ENCODE measurements at regions not wholly inside any gene's neighbourhood (a gene's known extent, or its start where the extent isn't known, plus 50 kb on each side); places are given as distances from the start of the nearest gene placed in this dataset.

- H3K36me3 Mint-ChIP-seq (ENCODE audit: low read depth), result no peaks in the 10 kb centered on the region
- intact Hi-C loops (cut with DNase I, micrococcal nuclease), result no loop called here
- H3K27ac Mint-ChIP-seq, result no peak overlapping the region
- H3K9me3 Mint-ChIP-seq (ENCODE audit: low read depth), result no peaks in the 10 kb centered on the region
- POLR2A ChIA-PET, result no interaction called here
- CTCF ChIA-PET, result interaction anchor here (0.9 kb wide), 1 partner anchor 21 kb away, joined by 3 read pairs; no protein-coding TSS in a partner anchor
- ATAC-seq (no peak), DNase-seq (no peak)
- H3K4me1 Mint-ChIP-seq, result no peaks in the 10 kb centered on the region
- H3K4me3 Mint-ChIP-seq, result no peak overlapping the region
- H3K27me3 Mint-ChIP-seq, result peaks cover 12% of the 10 kb centered on the region
Observed at GRCh38 chr6:132063204-132063603, 112.0 kb upstream of the CCN2 start.

GRCh38 chr6:132062626-132063025 lies 111.5 kb upstream of the CCN2 start:
- H3K9me3 Mint-ChIP-seq (ENCODE audit: low read depth), result no peaks in the 10 kb centered on the region
- ChIA-PET POLR2A (no interaction called here), CTCF (interaction anchor here (0.9 kb wide), 1 partner anchor 20 kb away, joined by 3 read pairs; no protein-coding TSS in a partner anchor)

GRCh38 chr6:132061381-132061780 lies 110.2 kb upstream of the CCN2 start:
- CTCF ChIA-PET, result no interaction called here
- no peak for ATAC-seq
- no peak for DNase-seq
- Mint-ChIP-seq H3K27ac (no peak overlapping the region), H3K36me3 (ENCODE audit: low read depth) (no peaks in the 10 kb centered on the region), H3K4me1 (no peaks in the 10 kb centered on the region), H3K4me3 (no peak overlapping the region), H3K27me3 (peaks cover 12% of the 10 kb centered on the region), H3K9me3 (ENCODE audit: low read depth) (no peaks in the 10 kb centered on the region)
- POLR2A ChIA-PET, result no interaction called here
- intact Hi-C loops (cut with DNase I, micrococcal nuclease), result no loop called here

More at GRCh38 chr6:132062626-132063025, 111.5 kb upstream of the CCN2 start:
- ATAC-seq (no peak), DNase-seq (no peak)
- Mint-ChIP-seq H3K36me3 (ENCODE audit: low read depth) (no peaks in the 10 kb centered on the region), H3K4me1 (no peaks in the 10 kb centered on the region), H3K27me3 (peaks cover 12% of the 10 kb centered on the region), H3K4me3 (no peak overlapping the region), H3K27ac (no peak overlapping the region)
- intact Hi-C loops (cut with DNase I, micrococcal nuclease), result no loop called here

GRCh38 chr6:132060591-132060990 lies 109.4 kb upstream of the CCN2 start:
- Mint-ChIP-seq H3K27ac (no peak overlapping the region), H3K27me3 (peaks cover 8% of the 10 kb centered on the region), H3K4me3 (no peak overlapping the region), H3K36me3 (ENCODE audit: low read depth) (no peaks in the 10 kb centered on the region), H3K4me1 (no peaks in the 10 kb centered on the region), H3K9me3 (ENCODE audit: low read depth) (no peaks in the 10 kb centered on the region)
- ChIA-PET CTCF (interaction anchor here (0.5 kb wide), 1 partner anchor 10 kb away, joined by 3 read pairs; no protein-coding TSS in a partner anchor), POLR2A (no interaction called here)
- intact Hi-C loops (cut with DNase I, micrococcal nuclease), result no loop called here
- DNase-seq (no peak), ATAC-seq (no peak)

GRCh38 chr6:132058975-132059374 lies 107.8 kb upstream of the CCN2 start:
- peaks cover 6% of the 10 kb centered on the region for H3K27me3 Mint-ChIP-seq
- no peaks in the 10 kb centered on the region for H3K36me3 Mint-ChIP-seq (ENCODE audit: low read depth)
- intact Hi-C loops (cut with DNase I, micrococcal nuclease), result no loop called here
- no peak for ATAC-seq
- H3K9me3 Mint-ChIP-seq (ENCODE audit: low read depth), result no peaks in the 10 kb centered on the region
- H3K27ac Mint-ChIP-seq, result no peak overlapping the region
- H3K4me1 Mint-ChIP-seq, result no peaks in the 10 kb centered on the region
- H3K4me3 Mint-ChIP-seq, result no peak overlapping the region
- DNase-seq, result no peak
- ChIA-PET CTCF (no interaction called here), POLR2A (no interaction called here)

- intact Hi-C loops (cut with DNase I, micrococcal nuclease), result no loop called here
- no peaks in the 10 kb centered on the region for H3K9me3 Mint-ChIP-seq (ENCODE audit: low read depth)
- no peak for DNase-seq
- no peaks in the 10 kb centered on the region for H3K36me3 Mint-ChIP-seq (ENCODE audit: low read depth)
- H3K4me1 Mint-ChIP-seq, result no peaks in the 10 kb centered on the region
- no peaks in the 10 kb centered on the region for H3K27me3 Mint-ChIP-seq
- POLR2A ChIA-PET, result no interaction called here
- H3K4me3 Mint-ChIP-seq, result no peak overlapping the region
- CTCF ChIA-PET, result no interaction called here
- ATAC-seq, result no peak
- no peak overlapping the region for H3K27ac Mint-ChIP-seq
Observed at GRCh38 chr6:132054525-132054924, 103.4 kb upstream of the CCN2 start.

- Mint-ChIP-seq H3K4me3 (no peak overlapping the region), H3K9me3 (ENCODE audit: low read depth) (no peaks in the 10 kb centered on the region), H3K27me3 (no peaks in the 10 kb centered on the region), H3K27ac (no peak overlapping the region), H3K36me3 (ENCODE audit: low read depth) (no peaks in the 10 kb centered on the region), H3K4me1 (no peaks in the 10 kb centered on the region)
- DNase-seq (no peak), ATAC-seq (no peak)
- POLR2A ChIA-PET, result no interaction called here
- intact Hi-C loops (cut with DNase I, micrococcal nuclease), result no loop called here
- CTCF ChIA-PET, result no interaction called here
Observed at GRCh38 chr6:132053511-132053910, 102.3 kb upstream of the CCN2 start.

- intact Hi-C loops (cut with DNase I, micrococcal nuclease), result no loop called here
- Mint-ChIP-seq H3K36me3 (ENCODE audit: low read depth) (no peaks in the 10 kb centered on the region), H3K4me3 (no peak overlapping the region), H3K27ac (no peak overlapping the region), H3K9me3 (ENCODE audit: low read depth) (no peaks in the 10 kb centered on the region), H3K27me3 (peaks cover 3% of the 10 kb centered on the region), H3K4me1 (no peaks in the 10 kb centered on the region)
- ChIA-PET CTCF (no interaction called here), POLR2A (no interaction called here)
- no peak for ATAC-seq
- no peak for DNase-seq
Observed at GRCh38 chr6:132052096-132052495, 100.9 kb upstream of the CCN2 start.

GRCh38 chr6:132045877-132046276 lies 94.7 kb upstream of the CCN2 start:
- H3K4me1 Mint-ChIP-seq, result no peaks in the 10 kb centered on the region
- no peak for DNase-seq
- no peak overlapping the region for H3K4me3 Mint-ChIP-seq
- no peak overlapping the region for H3K27ac Mint-ChIP-seq
- no peaks in the 10 kb centered on the region for H3K36me3 Mint-ChIP-seq (ENCODE audit: low read depth)
- ChIA-PET CTCF (no interaction called here), POLR2A (no interaction called here)
- H3K27me3 Mint-ChIP-seq, result peaks cover 5% of the 10 kb centered on the region
- no peaks in the 10 kb centered on the region for H3K9me3 Mint-ChIP-seq (ENCODE audit: low read depth)
- intact Hi-C loops (cut with DNase I, micrococcal nuclease), result no loop called here
- no peak for ATAC-seq

- no peak overlapping the region for H3K27ac Mint-ChIP-seq
- no peaks in the 10 kb centered on the region for H3K9me3 Mint-ChIP-seq (ENCODE audit: low read depth)
- ATAC-seq (no peak), DNase-seq (no peak)
- H3K4me1 Mint-ChIP-seq, result no peaks in the 10 kb centered on the region
- CTCF ChIA-PET, result no interaction called here
- no peak overlapping the region for H3K4me3 Mint-ChIP-seq
- POLR2A ChIA-PET, result no interaction called here
- no peaks in the 10 kb centered on the region for H3K36me3 Mint-ChIP-seq (ENCODE audit: low read depth)
- H3K27me3 Mint-ChIP-seq, result peaks cover 4% of the 10 kb centered on the region
- intact Hi-C loops (cut with DNase I, micrococcal nuclease), result no loop called here
Observed at GRCh38 chr6:132043148-132043547, 92.0 kb upstream of the CCN2 start.

- no peak for DNase-seq
- no peaks in the 10 kb centered on the region for H3K27me3 Mint-ChIP-seq
- intact Hi-C loops (cut with DNase I, micrococcal nuclease), result no loop called here
- H3K4me3 Mint-ChIP-seq, result no peak overlapping the region
- POLR2A ChIA-PET, result no interaction called here
- H3K4me1 Mint-ChIP-seq, result no peaks in the 10 kb centered on the region
- no peak overlapping the region for H3K27ac Mint-ChIP-seq
- no peaks in the 10 kb centered on the region for H3K36me3 Mint-ChIP-seq (ENCODE audit: low read depth)
- CTCF ChIA-PET, result no interaction called here
- H3K9me3 Mint-ChIP-seq (ENCODE audit: low read depth), result no peaks in the 10 kb centered on the region
- no peak for ATAC-seq
Observed at GRCh38 chr6:132041706-132042105, 90.5 kb upstream of the CCN2 start.

GRCh38 chr6:132028029-132028428 lies 76.9 kb upstream of the CCN2 start:
- no peaks in the 10 kb centered on the region for H3K9me3 Mint-ChIP-seq (ENCODE audit: low read depth)
- intact Hi-C loops (cut with DNase I, micrococcal nuclease), result no loop called here
- CTCF ChIA-PET, result no interaction called here

GRCh38 chr6:132025468-132025867 lies 74.3 kb upstream of the CCN2 start:
- no peaks in the 10 kb centered on the region for H3K4me1 Mint-ChIP-seq
- no peak for DNase-seq
- peaks cover 2% of the 10 kb centered on the region for H3K27me3 Mint-ChIP-seq
- CTCF ChIA-PET, result no interaction called here
- POLR2A ChIA-PET, result no interaction called here
- H3K27ac Mint-ChIP-seq, result no peak overlapping the region
- ATAC-seq, result no peak
- no peaks in the 10 kb centered on the region for H3K9me3 Mint-ChIP-seq (ENCODE audit: low read depth)
- H3K36me3 Mint-ChIP-seq (ENCODE audit: low read depth), result no peaks in the 10 kb centered on the region
- H3K4me3 Mint-ChIP-seq, result no peak overlapping the region
- intact Hi-C loops (cut with DNase I, micrococcal nuclease), result no loop called here

More at GRCh38 chr6:132028029-132028428, 76.9 kb upstream of the CCN2 start:
- no peak for DNase-seq
- peaks cover 2% of the 10 kb centered on the region for H3K27me3 Mint-ChIP-seq
- POLR2A ChIA-PET, result no interaction called here
- H3K36me3 Mint-ChIP-seq (ENCODE audit: low read depth), result no peaks in the 10 kb centered on the region
- H3K4me3 Mint-ChIP-seq, result no peak overlapping the region
- no peak for ATAC-seq
- H3K4me1 Mint-ChIP-seq, result no peaks in the 10 kb centered on the region
- H3K27ac Mint-ChIP-seq, result no peak overlapping the region

Data from activated CD4-positive, alpha-beta T cell treated with anti-CD3 and anti-CD28 coated beads for 36 hours (primary cell).